Putamen (tissue), 1 donor: ENCODE measurements at regions not wholly inside any gene's neighbourhood (a gene's known extent, or its start where the extent isn't known, plus 50 kb on each side); places are given as distances from the start of the nearest gene placed in this dataset.
"Not testable (repeated sequence)": the region's sequence is repeated elsewhere in the genome, so short reads cannot be mapped to it uniquely, and the experiment has no call there.

Experiments used
- DNase-seq: peaks from one replicate; pipeline ENCODE4 v3.0.0-alpha.2; 2016; ENCODE audit warnings: low spot score

GRCh38 chr7:32681174-32681518 is 185.9 kb downstream of the AVL9 start:
- DNase-seq = no peak

- DNase-seq = no peak
These were observed 185.2 kb downstream of the AVL9 start for GRCh38 chr7:32680259-32681173.

DNA sequence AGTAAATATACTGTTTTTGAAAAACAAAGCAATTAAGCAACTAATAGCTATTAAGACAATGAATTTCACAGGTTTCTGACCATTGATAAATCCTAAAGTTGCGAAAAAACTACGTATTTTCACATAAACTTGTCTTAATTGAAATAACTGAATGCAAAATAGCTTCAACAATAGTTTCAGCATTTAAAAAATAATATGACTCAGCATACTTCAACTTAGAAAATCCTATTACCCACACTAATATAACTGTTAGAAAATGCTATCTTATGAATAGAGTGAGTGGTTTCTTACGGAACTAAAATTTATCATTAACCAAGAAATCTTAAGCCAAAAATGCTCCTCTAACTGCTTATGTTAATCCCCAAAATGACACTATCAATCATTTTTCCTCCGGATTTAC is 183.9 kb downstream of the AVL9 start:
- no peak for DNase-seq

GRCh38 chr7:32677593-32677992 is 182.3 kb downstream of the AVL9 start:
- no peak for DNase-seq

DNA sequence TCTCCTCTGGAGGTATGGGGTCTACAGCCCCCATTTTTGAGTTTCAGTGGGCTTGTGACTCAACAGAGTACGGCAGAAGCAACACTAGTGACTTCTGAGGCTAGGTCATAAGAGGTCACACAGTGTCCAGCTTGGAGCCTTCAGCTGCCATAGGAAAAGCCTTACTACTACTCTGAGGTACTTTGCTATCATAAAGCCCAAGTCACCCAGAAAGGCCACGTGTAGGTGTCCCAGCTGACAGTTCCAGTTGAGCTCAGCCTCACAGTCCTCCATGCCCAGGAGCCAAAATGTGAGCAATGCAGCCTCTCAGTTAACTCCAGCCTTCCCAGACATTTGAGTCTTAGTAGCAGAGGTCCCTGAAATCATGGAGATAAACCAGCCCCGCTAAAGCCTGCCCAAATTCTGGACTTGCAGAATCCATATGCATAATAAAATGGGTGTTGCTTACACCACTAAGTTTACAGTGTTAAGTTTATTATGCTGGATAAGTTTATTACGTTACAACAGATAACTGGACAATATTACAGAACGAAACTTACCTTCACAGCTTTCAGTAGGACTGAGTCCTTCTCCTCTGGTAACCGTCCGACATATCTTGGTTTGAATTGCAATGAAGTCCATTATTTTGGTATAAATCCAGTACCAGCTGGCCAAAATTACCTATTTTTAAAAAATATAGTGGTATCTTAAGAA is 181.1 kb downstream of the AVL9 start:
- no peak for DNase-seq

GRCh38 chr7:32673275-32673983 is 178.1 kb downstream of the AVL9 start:
- DNase-seq = no peak

- DNase-seq = peak; percentile 4
These were observed 175.1 kb downstream of the AVL9 start for GRCh38 chr7:32670110-32671025.

- not testable (repeated sequence) for DNase-seq
These were observed 174.0 kb downstream of the AVL9 start for GRCh38 chr7:32669173-32669870.

DNA sequence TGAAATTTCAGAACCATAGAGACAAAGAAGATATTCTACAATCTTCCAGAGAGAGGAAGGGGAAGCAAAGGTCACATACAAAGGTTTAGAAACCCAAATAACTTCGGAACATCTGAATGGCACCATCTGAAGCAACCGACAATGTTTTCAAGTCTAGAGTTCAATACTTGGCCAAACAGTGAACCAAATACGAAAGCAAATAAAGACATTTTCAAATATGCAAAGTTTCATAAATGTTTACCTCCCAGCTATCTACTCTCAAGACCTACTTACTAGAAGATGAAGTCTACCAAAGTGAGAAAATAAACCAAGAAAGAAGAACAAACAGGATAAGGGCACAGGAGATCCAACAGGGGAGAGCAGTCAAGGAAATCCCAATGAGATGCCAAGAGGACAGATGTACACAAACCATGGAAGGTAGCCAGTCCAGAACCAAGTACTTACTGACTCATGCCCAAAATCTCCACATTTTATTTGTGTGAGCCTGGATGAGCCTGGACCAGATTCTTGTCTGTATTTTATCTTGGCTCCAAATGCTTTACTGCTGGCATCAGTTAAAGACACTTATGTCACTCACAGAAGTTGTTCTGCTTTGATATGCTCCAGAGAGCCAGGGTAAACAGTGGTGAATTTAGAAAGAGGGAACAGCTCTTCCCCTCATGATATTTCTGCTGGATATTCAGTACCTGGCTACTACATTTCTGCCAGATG is 173.3 kb downstream of the AVL9 start:
- DNase-seq = not testable (repeated sequence)

GRCh38 chr7:32667586-32667985 is 172.3 kb downstream of the AVL9 start:
- not testable (repeated sequence) for DNase-seq

DNA sequence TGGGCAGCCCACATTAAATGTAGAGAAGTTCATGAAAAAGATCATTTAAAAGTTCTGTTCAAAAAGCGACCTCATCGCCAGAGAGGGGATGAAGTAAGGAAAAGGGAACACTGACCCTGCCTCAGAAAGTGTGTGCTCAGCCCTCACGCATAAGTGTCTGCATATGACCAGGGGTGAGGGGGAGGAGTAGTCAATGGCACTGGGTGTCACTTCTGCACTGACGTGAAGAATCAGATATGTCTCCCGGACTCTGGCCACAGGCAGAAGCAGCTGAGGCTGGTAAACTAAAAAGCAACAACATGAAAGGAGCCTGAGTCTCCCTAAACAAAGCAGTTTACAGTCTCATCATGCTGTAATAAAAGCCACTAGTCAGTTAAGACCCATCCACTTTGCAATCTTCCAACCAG is 168.5 kb downstream of the AVL9 start:
- DNase-seq = not testable (repeated sequence)

DNA sequence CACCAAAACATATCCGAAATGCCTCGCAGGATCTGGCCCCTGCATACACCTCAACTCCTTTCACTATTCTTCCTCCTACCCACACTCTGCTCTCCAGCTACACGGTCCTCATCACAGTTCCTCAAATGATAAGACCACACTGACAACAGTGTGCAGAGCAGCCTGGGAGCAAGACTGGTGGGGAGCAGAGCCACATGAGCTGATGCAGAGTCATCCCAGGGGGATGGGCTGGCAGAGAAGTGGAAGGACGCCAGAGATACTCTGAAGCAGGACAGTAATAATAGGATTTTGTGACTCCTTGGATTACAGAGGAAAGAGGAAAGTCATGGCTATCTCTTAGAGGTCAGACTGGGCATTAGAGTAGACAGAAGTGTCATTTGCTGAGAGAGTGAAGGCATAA is 167.2 kb downstream of the AVL9 start:
- not testable (repeated sequence) for DNase-seq

GRCh38 chr7:32661929-32662328 is 166.6 kb downstream of the AVL9 start:
- no peak for DNase-seq

GRCh38 chr7:32661501-32661900 is 166.2 kb downstream of the AVL9 start:
- DNase-seq = no peak

- DNase-seq = no peak
These were observed 165.6 kb downstream of the AVL9 start for GRCh38 chr7:32660936-32661335.

GRCh38 chr7:32659853-32660252 is 164.6 kb downstream of the AVL9 start:
- DNase-seq = no peak

- no peak for DNase-seq
These were observed 163.2 kb downstream of the AVL9 start for GRCh38 chr7:32658467-32658869.

GRCh38 chr7:32658034-32658433 is 162.7 kb downstream of the AVL9 start:
- no peak for DNase-seq

GRCh38 chr7:32654549-32654948 is 159.3 kb downstream of the AVL9 start:
- DNase-seq = not testable (repeated sequence)

DNA sequence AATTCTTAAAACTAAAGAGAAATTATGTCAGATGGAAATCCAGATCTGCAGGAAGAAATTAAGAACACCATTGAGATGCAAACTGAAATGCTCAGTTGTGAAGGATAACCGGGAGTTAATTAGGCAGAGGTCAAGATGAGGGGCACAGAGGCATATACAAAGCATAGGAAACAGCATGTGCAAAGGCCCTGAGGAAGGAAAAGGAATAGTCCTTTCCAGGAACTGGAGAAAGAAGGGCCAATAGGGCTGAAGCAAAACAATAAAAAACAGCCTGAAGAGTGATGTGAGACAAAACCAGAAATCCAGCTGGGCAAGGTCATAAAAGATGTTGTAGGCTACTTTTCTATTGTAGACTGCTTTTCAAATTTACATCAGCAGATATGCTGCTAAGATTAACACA is 155.1 kb downstream of the AVL9 start:
- not testable (repeated sequence) for DNase-seq
